ENCODE measurements at regions not wholly inside any gene's neighbourhood (a gene's known extent, or its start where the extent isn't known, plus 50 kb on each side); places are given as distances from the start of the nearest gene placed in this dataset.

GRCh38 chr21:38188037-38188436 is 68.8 kb upstream of the KCNJ15 start:
- H3K4me1 ChIP-seq: no peaks in the 10 kb centered on the region
- peaks cover 0 to 10% (median 2%) of the 10 kb centered on the region in 4 donors for H3K9me3 ChIP-seq
- no peaks in the 10 kb centered on the region for H3K36me3 ChIP-seq
- DNase-seq: no peak
- no peak overlapping the region for H3K4me3 ChIP-seq
- H3K27ac ChIP-seq: no peak overlapping the region
- no peak for TF ChIP-seq CTCF (IDR thresholded peaks at IDR 0.05)
- no peak for TF ChIP-seq EP300 (IDR thresholded peaks at IDR 0.05)
- no peak for TF ChIP-seq POLR2A (IDR thresholded peaks at IDR 0.05)
- no peak for TF ChIP-seq POLR2AphosphoS5 (IDR thresholded peaks at IDR 0.05)
- 90 to 100% (median 95%) methylated on average over 1 of the region's 1 CpG for WGBS, 5 donors
- no peaks in the 10 kb centered on the region for H3K27me3 ChIP-seq
- intact Hi-C loops (cut with DNase I; ENCODE audit: low total_unique reads): no loop called here

GRCh38 chr21:38196036-38196435 is 60.8 kb upstream of the KCNJ15 start:
- Histone ChIP-seq H3K4me3 (no peak overlapping the region), H3K36me3 (no peaks in the 10 kb centered on the region), H3K4me1 (no peaks in the 10 kb centered on the region), H3K9me3 (peaks cover 0 to 10% (median 3%) of the 10 kb centered on the region in 4 donors), H3K27ac (no peak overlapping the region), H3K27me3 (no peaks in the 10 kb centered on the region)
- TF ChIP-seq CTCF (IDR thresholded peaks at IDR 0.05) (no peak), POLR2AphosphoS5 (IDR thresholded peaks at IDR 0.05) (no peak), POLR2A (IDR thresholded peaks at IDR 0.05) (no peak), EP300 (IDR thresholded peaks at IDR 0.05) (no peak)
- intact Hi-C loops (cut with DNase I; ENCODE audit: low total_unique reads): no loop called here
- 60 to 84% (median 76%) methylated on average over 1 to 2 of the region's 2 CpGs for WGBS, 5 donors
- no peak for DNase-seq

- H3K4me1 ChIP-seq: no peaks in the 10 kb centered on the region
- no peak overlapping the region for H3K4me3 ChIP-seq
- peaks cover 0 to 33% (median 0%) of the 10 kb centered on the region in 3 donors for H3K27me3 ChIP-seq
- no peak for TF ChIP-seq POLR2AphosphoS5 (IDR thresholded peaks at IDR 0.05)
- no peak for TF ChIP-seq CTCF (IDR thresholded peaks at IDR 0.05)
- no peak for TF ChIP-seq EP300 (IDR thresholded peaks at IDR 0.05)
- TF ChIP-seq POLR2A (IDR thresholded peaks at IDR 0.05): no peak
- H3K9me3 ChIP-seq: no peaks in the 10 kb centered on the region
- intact Hi-C loops (cut with DNase I; ENCODE audit: low total_unique reads): no loop called here
- H3K36me3 ChIP-seq: no peaks in the 10 kb centered on the region
- DNase-seq: no peak
- H3K27ac ChIP-seq: no peak overlapping the region
Observed at GRCh38 chr21:38202811-38203210, 54.0 kb upstream of the KCNJ15 start.

GRCh38 chr21:38203229-38203628 is 53.6 kb upstream of the KCNJ15 start:
- TF ChIP-seq POLR2A (IDR thresholded peaks at IDR 0.05) (no peak), CTCF (IDR thresholded peaks at IDR 0.05) (no peak), EP300 (IDR thresholded peaks at IDR 0.05) (no peak), POLR2AphosphoS5 (IDR thresholded peaks at IDR 0.05) (no peak)
- intact Hi-C loops (cut with DNase I; ENCODE audit: low total_unique reads): no loop called here

More at GRCh38 chr21:38203229-38203628, 53.6 kb upstream of the KCNJ15 start:
- Histone ChIP-seq H3K4me1 (no peaks in the 10 kb centered on the region), H3K27ac (no peak overlapping the region), H3K27me3 (peaks cover 0 to 37% (median 0%) of the 10 kb centered on the region in 3 donors), H3K4me3 (no peak overlapping the region), H3K9me3 (no peaks in the 10 kb centered on the region), H3K36me3 (no peaks in the 10 kb centered on the region)
- WGBS, 5 donors: 88 to 91% (median 88%) methylated on average over 6 to 7 of the region's 7 CpGs
- DNase-seq: no peak

Measured in stomach (tissue), 8 donors.